K562 (cell line): ENCODE measurements at regions not wholly inside any gene's neighbourhood (a gene's known extent, or its start where the extent isn't known, plus 50 kb on each side); places are given as distances from the start of the nearest gene placed in this dataset.

Experiments used
- ATAC-seq: fragments of 200-7000 bp; cut with Tn5 transposase; 3 replicates; pipeline ENCODE4 v1.9.1; 2020; ENCODE audit warnings: moderate library complexity
- BruUV-seq: library from RNA; stranded (reverse); fragments of 400-500 nt; replicated peaks from 2 replicates; lab custom pipeline; 2021; lab: Mats Ljungman, UMichigan
- CTCF ChIA-PET: fragments of 300-600 bp; formaldehyde crosslinking; extraction: SDS; loops from one replicate; lab custom pipeline; 2021; ENCODE audit warnings: low intra/inter-chr PET ratio; lab: Yijun Ruan, JAX
- POLR2A ChIA-PET: fragments of 300-600, 350-650 bp; sonication (Branson Sonifier 250); formaldehyde crosslinking; extraction: SDS; loops from one replicate; lab custom pipeline; 2021; ENCODE audit warnings: antibody characterized with exemption, inconsistent platforms; lab: Yijun Ruan, JAX
- DNase-seq, 4 experiments: peaks; one replicate each; pipeline versions ENCODE4 v3.0.0 to v3.0.0-alpha.2; 2011 to 2018; ENCODE audit warnings: low spot score in 3 of 4, mixed read lengths in 3 of 4; ENCODE audit errors: extremely low read depth in 1 of 4
- FAIRE-seq: peaks from 2 replicates; lab custom pipeline; 2011; peaks lifted over from hg19 to GRCh38; lab: Jason Lieb, UNC
- H2AFZ ChIP-seq: 2 replicates; pipeline ENCODE4 v1.6.0; 2011; ENCODE audit warnings: low read depth, low read length, control low read depth, inconsistent platforms
- H3K27ac ChIP-seq: fragments of 200-600 bp; 3 replicates; pipeline ENCODE4 v1.8.0; 2011; ENCODE audit warnings: low read depth, mild to moderate bottlenecking, control low read depth, inconsistent platforms, low read length, moderate library complexity, mixed read lengths; ENCODE audit errors: extremely low read depth
- H3K27me3 ChIP-seq, 2 experiments: fragments of 300-600 bp in 1 of 2; 2 replicates in 1 of 2; 3 replicates in 1 of 2; pipeline versions ENCODE4 v1.6.0 to v1.8.0; 2011; ENCODE audit warnings: inconsistent platforms in 2 of 2, low read length in 2 of 2, mild to moderate bottlenecking in 1 of 2, mixed read lengths in 1 of 2, moderate library complexity in 1 of 2; ENCODE audit not compliant: control insufficient read depth in 2 of 2, insufficient read depth in 2 of 2
- H3K36me3 ChIP-seq: fragments of 300-600 bp; 3 replicates; pipeline ENCODE4 v1.8.0; 2011; ENCODE audit warnings: mild to moderate bottlenecking, low read length, inconsistent platforms; ENCODE audit not compliant: control insufficient read depth, insufficient read depth
- H3K4me1 ChIP-seq, 2 experiments: fragments of 200-600 bp in 1 of 2; replicated peaks in 1 of 2; 2 replicates in 1 of 2; 3 replicates in 1 of 2; pipeline versions ENCODE4 v1.5.1 to v1.8.0; 2011; ENCODE audit warnings: inconsistent platforms in 2 of 2, low read length in 2 of 2, mild to moderate bottlenecking in 1 of 2, mixed read lengths in 1 of 2, moderate library complexity in 1 of 2; ENCODE audit not compliant: control insufficient read depth in 2 of 2, insufficient read depth in 2 of 2
- H3K4me2 ChIP-seq: 2 replicates; pipeline ENCODE4 v1.6.1; 2011; ENCODE audit warnings: low read length, control low read depth, inconsistent platforms, mixed read lengths; ENCODE audit not compliant: insufficient read depth
- H3K4me3 ChIP-seq: fragments of 200-600 bp; sonication (generic), shearing (Covaris generic); 2 replicates; pipeline ENCODE4 v1.5.1; 2016; ENCODE audit warnings: control low read depth, inconsistent platforms
- H3K79me2 ChIP-seq: fragments of 200-600 bp; 3 replicates; pipeline ENCODE4 v1.8.0; 2011; ENCODE audit warnings: low read length, inconsistent platforms; ENCODE audit not compliant: control insufficient read depth, insufficient read depth
- H3K9ac ChIP-seq, 2 experiments: 2 replicates each; pipeline versions ENCODE4 v1.6.0 to v1.6.1; 2011; ENCODE audit warnings: low read depth in 2 of 2, low read length in 2 of 2, control low read depth in 1 of 2, inconsistent platforms in 1 of 2, mild to moderate bottlenecking in 1 of 2, mixed read lengths in 1 of 2; ENCODE audit not compliant: insufficient read depth in 1 of 2
- H3K9me1 ChIP-seq: one replicate; pipeline ENCODE4 v1.6.0; 2011; ENCODE audit warnings: inconsistent platforms, mild to moderate bottlenecking, low read length, moderate library complexity; ENCODE audit not compliant: control insufficient read depth, insufficient read depth
- H3K9me3 ChIP-seq: replicated peaks from 2 replicates; pipeline ENCODE4 v1.5.1; 2011; ENCODE audit warnings: low read depth, low read length, inconsistent platforms; ENCODE audit not compliant: control insufficient read depth, insufficient read depth
- H4K20me1 ChIP-seq: replicated peaks from 2 replicates; pipeline ENCODE4 v1.6.1; 2011; ENCODE audit warnings: low read length, inconsistent platforms, mixed read lengths; ENCODE audit not compliant: control insufficient read depth, insufficient read depth
- CGGBP1 ChIP-seq: fragments of 250-450 bp; sonication (Bioruptor Pico); IDR thresholded peaks from 2 replicates; pipeline ENCODE4 v1.9.0; 2021; ENCODE audit warnings: mild to moderate bottlenecking
- CTCF ChIP-seq, 3 experiments: IDR thresholded peaks in 2 of 3; conservative IDR thresholded peaks in 1 of 3; 2 replicates each; pipeline ENCODE4 v1.5.1; 2011 to 2012; ENCODE audit warnings: low read length in 3 of 3, mild to moderate bottlenecking in 3 of 3, control low read depth in 2 of 3, improper control_type of control experiment in 1 of 3, inconsistent platforms in 1 of 3, low read depth in 1 of 3, mixed read lengths in 1 of 3, moderate library complexity in 1 of 3; ENCODE audit not compliant: insufficient read depth in 2 of 3
- E2F3 ChIP-seq: fragments of 250-450 bp; sonication (Bioruptor Pico); IDR thresholded peaks from 2 replicates; pipeline ENCODE4 v1.4.0; 2020; ENCODE audit warnings: mild to moderate bottlenecking
- GABPB1 ChIP-seq: sonication (generic); formaldehyde crosslinking; IDR thresholded peaks from 2 replicates; pipeline ENCODE4 v1.8.0; 2022; ENCODE audit warnings: mild to moderate bottlenecking, missing genetic modification reagents
- HIVEP1 ChIP-seq: fragments of 250-450 bp; sonication (Bioruptor Pico); IDR thresholded peaks from 2 replicates; pipeline ENCODE4 v1.4.0; 2020; ENCODE audit warnings: mild to moderate bottlenecking
- PHF21A ChIP-seq: fragments of 450-650 bp; IDR thresholded peaks from 2 replicates; pipeline ENCODE4 v1.6.1; 2017; ENCODE audit warnings: low read depth, borderline replicate concordance
- POLR2AphosphoS2 ChIP-seq: IDR thresholded peaks from 2 replicates; pipeline ENCODE4 v1.6.1; 2012; ENCODE audit warnings: low read length, improper control_type of control experiment
- RAD21 ChIP-seq, 2 experiments: fragments of 250-450 bp in 1 of 2; fragments of 450-650 bp in 1 of 2; sonication (Bioruptor Pico) in 1 of 2; formaldehyde crosslinking in 1 of 2; IDR thresholded peaks in 1 of 2; conservative IDR thresholded peaks in 1 of 2; 2 replicates each; pipeline versions ENCODE4 v1.4.0 to v1.8.0; 2020 to 2022; ENCODE audit warnings: mild to moderate bottlenecking in 2 of 2, moderate library complexity in 1 of 2
- SAFB ChIP-seq: fragments of 200-400 bp; formaldehyde crosslinking; IDR thresholded peaks from 2 replicates; pipeline ENCODE4 v1.6.1; 2017; ENCODE audit warnings: low read depth, low read length, borderline replicate concordance
- SMAD4 ChIP-seq: fragments of 250-450 bp; sonication (Bioruptor Pico); conservative IDR thresholded peaks from 2 replicates; pipeline ENCODE4 v1.8.0; 2021; ENCODE audit warnings: inconsistent platforms, mild to moderate bottlenecking, moderate library complexity
- TAF15 ChIP-seq: fragments of 200-400 bp; formaldehyde crosslinking; IDR thresholded peaks from 2 replicates; pipeline ENCODE4 v1.6.1; 2017; ENCODE audit warnings: mild to moderate bottlenecking, low read depth, low read length, moderate library complexity
- THRAP3 ChIP-seq: fragments of 450-650 bp; IDR thresholded peaks from 2 replicates; pipeline ENCODE4 v1.6.1; 2016; ENCODE audit warnings: mild to moderate bottlenecking, inconsistent platforms, borderline replicate concordance
- THRB ChIP-seq: fragments of 450-650 bp; formaldehyde crosslinking; conservative IDR thresholded peaks from 2 replicates; pipeline ENCODE4 v1.4.0; 2022; ENCODE audit warnings: mild to moderate bottlenecking, missing genetic modification characterization
- XRCC5 ChIP-seq: fragments of 200-400 bp; formaldehyde crosslinking; IDR thresholded peaks from 2 replicates; pipeline ENCODE4 v1.6.1; 2017; ENCODE audit warnings: low read depth, mild to moderate bottlenecking, low read length
- ZBTB7A ChIP-seq: IDR thresholded peaks from 2 replicates; pipeline ENCODE4 v1.6.1; 2011; ENCODE audit warnings: low read depth, mild to moderate bottlenecking, low read length, moderate library complexity, borderline replicate concordance; ENCODE audit not compliant: control insufficient read depth
- ZNF584 ChIP-seq: fragments of 200-800 bp; sonication (Bioruptor generic); IDR thresholded peaks from 2 replicates; pipeline ENCODE4 v1.6.1; 2016; ENCODE audit warnings: low read depth, mild to moderate bottlenecking, missing genetic modification characterization, missing compliant biosample characterization
- ZNF707 ChIP-seq: fragments of 250-450 bp; sonication (Bioruptor Pico); conservative IDR thresholded peaks from 2 replicates; pipeline ENCODE4 v1.8.0; 2022; ENCODE audit warnings: inconsistent platforms, mild to moderate bottlenecking, moderate library complexity
- WGBS: fragments of 100-300 bp; shearing (Covaris generic); methylation state at CpG from one replicate; pipeline ENCODE4 v1.1.6; 2016; ENCODE audit warnings: low coverage, mixed read lengths; ENCODE audit not compliant: insufficient coverage; ENCODE audit errors: missing lambda C conversion rate; 5-methylcytosine and 5-hydroxymethylcytosine counted together
- in situ Hi-C: fragments of 300-500 bp; cut with MboI; formaldehyde crosslinking; loops from 4 replicates; pipeline ENCODE4 v1.15.0; 2018; ENCODE audit warnings: inconsistent platforms, mixed read lengths
- intact Hi-C: fragments of 100-400 bp; cut with micrococcal nuclease; formaldehyde crosslinking; loops from 2 replicates; pipeline ENCODE4 v1.14.2; 2022

GRCh38 chr20:53714524-53714923 lies 120.9 kb upstream of the ZNF217 start (continued):
- no peak for TF ChIP-seq CGGBP1
- no peak for TF ChIP-seq PHF21A
- TF ChIP-seq TAF15: no peak
- no peak for TF ChIP-seq ZNF707
- TF ChIP-seq ZNF584 (CRISPR knock-in tag): no peak
- TF ChIP-seq THRAP3: no peak

GRCh38 chr20:53713328-53714056 lies 119.9 kb upstream of the ZNF217 start:
- CTCF ChIA-PET: interaction anchor here (0.6 kb wide), 1 partner anchor 108 kb away, joined by 3 read pairs; no protein-coding TSS in a partner anchor
- H3K4me2 ChIP-seq: no peak overlapping the region
- H3K4me1 ChIP-seq: no peaks in the 10 kb centered on the region; a peak in 1 of 5 replicates
- H3K27ac ChIP-seq: no peak overlapping the region
- BruUV-seq: no TSS peak
- no peaks in the 10 kb centered on the region for H3K36me3 ChIP-seq
- no peaks in the 10 kb centered on the region for H3K9me3 ChIP-seq
- no peaks in the 10 kb centered on the region for H3K79me2 ChIP-seq
- no peaks in the 10 kb centered on the region for H3K27me3 ChIP-seq
- WGBS: 62% methylated on average over 12 of the region's 17 CpGs
- intact Hi-C loops (no loop called here), in situ Hi-C loops (no loop called here)
- H3K9ac ChIP-seq: no peak overlapping the region; a peak in 1 of 4 replicates
- no peaks in the 10 kb centered on the region for H4K20me1 ChIP-seq
- no peaks in the 10 kb centered on the region for H3K9me1 ChIP-seq
- FAIRE-seq: no peak
- ATAC-seq: peak; percentile 60
- H2AFZ ChIP-seq: no peak overlapping the region
- POLR2A ChIA-PET: interaction anchor here (0.6 to 1.5 kb wide), 3 partner anchors 10 to 91 kb away, joined by 3 to 5 read pairs (median 3); no protein-coding TSS in a partner anchor
- no peak overlapping the region for H3K4me3 ChIP-seq
- DNase-seq: no peak
- TF ChIP-seq THRB (CRISPR knock-in tag) (no peak), POLR2AphosphoS2 (no peak), CTCF (IDR thresholded peaks at IDR 0.05 in 2 of 3, conservative IDR thresholded peaks at IDR 0.05 in 1 of 3; ENCODE audit: insufficient read depth in 2 of 3, low read depth in 1 of 3, low read length in 3 of 3) (peak in 2 of 3 experiments; percentile 25 to 32; a peak in 3 of 6 replicates), HIVEP1 (no peak), GABPB1 (CRISPR knock-in tag) (no peak), SMAD4 (CRISPR knock-in tag) (no peak), ZBTB7A (0 out of 2 replicates have a peak, but pooled peaks have one; percentile 27), XRCC5 (no peak), E2F3 (no peak), SAFB (no peak), RAD21 (CRISPR knock-in tag; conservative IDR thresholded peaks at IDR 0.05 in 1 of 2, IDR thresholded peaks at IDR 0.05 in 1 of 2) (peak in 1 of 2 experiments; percentile 41; a peak in 3 of 4 replicates)
